ACHN (cell line): ENCODE measurements at regions not wholly inside any gene's neighbourhood (a gene's known extent, or its start where the extent isn't known, plus 50 kb on each side); places are given as distances from the start of the nearest gene placed in this dataset.

Experiments used
- DNase-seq: peaks from one replicate; pipeline ENCODE4 v3.0.0-alpha.2; 2015
- in situ Hi-C: cut with HindIII; loops from 2 replicates; pipeline ENCODE4 v1.10.0; 2017; ENCODE audit warnings: low sequenced_read_pairs, low pct_ligation_motif_present, low pct_unique_long_range_greater_than_20kb

GRCh38 chr5:92994392-92994791, 586.6 kb downstream of the NR2F1-AS1 start:
- in situ Hi-C loops, result no loop called here

GRCh38 chr5:92992073-92992472, 588.9 kb downstream of the NR2F1-AS1 start:
- no peak for DNase-seq
- in situ Hi-C loops, result no loop called here

More at GRCh38 chr5:92994392-92994791, 586.6 kb downstream of the NR2F1-AS1 start:
- no peak for DNase-seq

- no peak for DNase-seq
- in situ Hi-C loops, result no loop called here
These were observed 589.4 kb downstream of the NR2F1-AS1 start for GRCh38 chr5:92991581-92992067.

- in situ Hi-C loops, result no loop called here
These were observed 590.2 kb downstream of the NR2F1-AS1 start for GRCh38 chr5:92990771-92991170.

GRCh38 chr5:92981001-92981400, 600.0 kb downstream of the NR2F1-AS1 start:
- in situ Hi-C loops, result no loop called here
- DNase-seq, result no peak

More at GRCh38 chr5:92990771-92991170, 590.2 kb downstream of the NR2F1-AS1 start:
- no peak for DNase-seq

GRCh38 chr5:92980491-92980890, 600.5 kb downstream of the NR2F1-AS1 start:
- no peak for DNase-seq
- in situ Hi-C loops, result no loop called here

- no peak for DNase-seq
- in situ Hi-C loops, result no loop called here
These were observed 601.3 kb downstream of the NR2F1-AS1 start for GRCh38 chr5:92979716-92980115.

GRCh38 chr5:92977846-92978540, 603.0 kb downstream of the NR2F1-AS1 start:
- DNase-seq, result no peak
- in situ Hi-C loops, result no loop called here

GRCh38 chr5:92976156-92976555, 604.9 kb downstream of the NR2F1-AS1 start:
- no peak for DNase-seq
- in situ Hi-C loops, result no loop called here

GRCh38 chr5:92969781-92970237, 611.2 kb downstream of the NR2F1-AS1 start:
- in situ Hi-C loops, result no loop called here
- no peak for DNase-seq

GRCh38 chr5:92969191-92969780, 611.7 kb downstream of the NR2F1-AS1 start:
- in situ Hi-C loops, result no loop called here
- no peak for DNase-seq

- in situ Hi-C loops, result no loop called here
- no peak for DNase-seq
These were observed 617.2 kb downstream of the NR2F1-AS1 start for GRCh38 chr5:92963800-92964199.

- no peak for DNase-seq
- in situ Hi-C loops, result no loop called here
These were observed 618.3 kb downstream of the NR2F1-AS1 start for GRCh38 chr5:92962752-92963151.

- in situ Hi-C loops, result no loop called here
- no peak for DNase-seq
These were observed 624.1 kb downstream of the NR2F1-AS1 start for GRCh38 chr5:92956886-92957285.

- DNase-seq, result no peak
- in situ Hi-C loops, result no loop called here
These were observed 628.8 kb downstream of the NR2F1-AS1 start for GRCh38 chr5:92952243-92952642.

GRCh38 chr5:92951746-92952145, 629.3 kb downstream of the NR2F1-AS1 start:
- in situ Hi-C loops, result no loop called here

GRCh38 chr5:92946546-92946945, 634.5 kb downstream of the NR2F1-AS1 start:
- in situ Hi-C loops, result no loop called here
- DNase-seq, result no peak

More at GRCh38 chr5:92951746-92952145, 629.3 kb downstream of the NR2F1-AS1 start:
- DNase-seq, result no peak

- DNase-seq, result peak; percentile 28
- in situ Hi-C loops, result no loop called here
These were observed 635.4 kb downstream of the NR2F1-AS1 start for GRCh38 chr5:92945605-92946097.

- DNase-seq, result no peak
- in situ Hi-C loops, result no loop called here
These were observed 636.0 kb downstream of the NR2F1-AS1 start for GRCh38 chr5:92944903-92945604.
